AG09319 (cell line): ENCODE measurements at regions not wholly inside any gene's neighbourhood (a gene's known extent, or its start where the extent isn't known, plus 50 kb on each side); places are given as distances from the start of the nearest gene placed in this dataset.

ENCODE experiments used
- DNase-seq: peaks from one replicate; pipeline ENCODE4 v3.0.0-alpha.2; 2010; ENCODE audit warnings: low read depth; ENCODE audit errors: extremely low read depth
- CTCF ChIP-seq: IDR thresholded peaks from 2 replicates; pipeline ENCODE4 v1.5.1; 2011; ENCODE audit warnings: low read depth, mild to moderate bottlenecking, inconsistent platforms, low read length, moderate library complexity

- TF ChIP-seq CTCF = no peak
- no peak for DNase-seq
Measured at GRCh38 chr18:24825397-24825796, 365.0 kb downstream of the HRH4 start.

GRCh38 chr18:24826605-24827004, 366.2 kb downstream of the HRH4 start:
- TF ChIP-seq CTCF = no peak
- no peak for DNase-seq

GRCh38 chr18:24827501-24827900, 367.1 kb downstream of the HRH4 start:
- TF ChIP-seq CTCF = peak; percentile 18
- no peak for DNase-seq

GRCh38 chr18:24831081-24831480, 370.6 kb downstream of the HRH4 start:
- TF ChIP-seq CTCF = no peak
- DNase-seq = no peak

GRCh38 chr18:24831871-24832665, 371.6 kb downstream of the HRH4 start:
- DNase-seq = no peak
- no peak for TF ChIP-seq CTCF

GRCh38 chr18:24835751-24836150, 375.3 kb downstream of the HRH4 start:
- no peak for TF ChIP-seq CTCF
- no peak for DNase-seq

- no peak for TF ChIP-seq CTCF
- DNase-seq = peak; percentile 97
Measured at GRCh38 chr18:24837066-24837465, 376.6 kb downstream of the HRH4 start.
